Brain pericyte (primary cell): ENCODE measurements at regions not wholly inside any gene's neighbourhood (a gene's known extent, or its start where the extent isn't known, plus 50 kb on each side); places are given as distances from the start of the nearest gene placed in this dataset.
"Not testable (repeated sequence)": the region's sequence is repeated elsewhere in the genome, so short reads cannot be mapped to it uniquely, and the experiment has no call there.

ENCODE experiments used
- DNase-seq: peaks from one replicate; pipeline ENCODE4 v3.0.0-alpha.2; 2012; ENCODE audit warnings: low read depth, low spot score

- not testable (repeated sequence) for DNase-seq
Observed at GRCh38 chr17:13150738-13151137, 132.9 kb upstream of the ELAC2 start.

- no peak for DNase-seq
Observed at GRCh38 chr17:13143001-13143400, 125.2 kb upstream of the ELAC2 start.

DNA sequence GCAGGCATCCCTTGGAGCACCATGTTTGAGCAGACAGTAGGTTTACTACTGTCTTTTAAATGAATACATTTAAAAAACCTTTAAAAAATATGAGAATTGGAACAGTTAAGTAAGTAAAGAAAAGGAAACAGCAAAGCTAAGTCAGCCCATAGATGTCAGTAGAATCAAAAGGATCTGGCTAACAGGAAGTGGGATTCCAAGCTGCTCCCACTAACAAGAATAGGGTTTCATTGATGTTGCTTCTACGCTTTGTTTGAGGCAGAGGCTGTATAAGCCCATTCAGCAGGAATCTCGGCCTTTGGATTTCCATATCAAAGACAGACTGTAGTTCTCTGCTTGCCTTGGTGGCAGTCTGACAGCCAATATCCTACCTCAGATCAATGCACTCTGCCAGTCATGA, 122.9 kb upstream of the ELAC2 start:
- DNase-seq: no peak

DNA sequence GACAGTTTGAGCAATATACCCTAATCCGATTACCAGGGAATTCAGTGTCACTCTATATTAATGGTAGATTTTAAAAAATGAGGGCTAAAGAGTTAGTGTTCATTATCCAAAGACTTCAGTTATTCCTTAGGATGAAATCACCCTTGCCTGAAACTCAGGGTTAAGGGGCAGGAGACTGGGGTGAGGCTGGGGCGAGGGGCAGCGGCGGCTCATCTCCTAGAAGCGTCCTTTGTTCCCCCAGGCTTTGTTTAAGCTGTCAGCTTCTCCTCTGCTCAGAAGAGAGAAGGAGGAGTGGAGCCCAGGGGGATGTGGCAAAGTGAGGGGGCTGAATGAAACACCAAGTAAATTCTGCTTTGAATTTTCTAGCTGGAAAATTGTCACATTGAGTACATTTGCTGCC, 117.7 kb upstream of the ELAC2 start:
- DNase-seq: no peak

DNA sequence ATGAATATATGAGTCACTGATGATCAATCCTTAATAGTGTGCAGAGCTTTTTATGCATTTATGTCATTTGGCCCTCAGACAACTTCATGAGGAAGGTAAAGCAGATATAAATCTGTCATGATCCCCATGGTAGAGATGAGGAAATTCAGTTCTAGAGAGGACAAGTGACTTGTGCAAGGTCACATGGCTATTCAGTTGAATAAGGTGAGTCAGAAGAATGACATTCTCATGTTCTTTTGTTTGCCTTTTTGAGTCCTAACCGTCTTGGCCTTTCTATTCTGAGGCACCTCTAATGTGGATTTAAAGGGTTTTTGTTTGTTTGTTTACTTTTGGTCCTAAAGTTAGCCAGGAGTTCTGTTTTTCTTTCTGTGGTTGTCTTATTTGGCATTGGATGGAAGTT, 116.2 kb upstream of the ELAC2 start:
- no peak for DNase-seq

GRCh38 chr17:13131225-13131624, 113.4 kb upstream of the ELAC2 start:
- DNase-seq: no peak

DNA sequence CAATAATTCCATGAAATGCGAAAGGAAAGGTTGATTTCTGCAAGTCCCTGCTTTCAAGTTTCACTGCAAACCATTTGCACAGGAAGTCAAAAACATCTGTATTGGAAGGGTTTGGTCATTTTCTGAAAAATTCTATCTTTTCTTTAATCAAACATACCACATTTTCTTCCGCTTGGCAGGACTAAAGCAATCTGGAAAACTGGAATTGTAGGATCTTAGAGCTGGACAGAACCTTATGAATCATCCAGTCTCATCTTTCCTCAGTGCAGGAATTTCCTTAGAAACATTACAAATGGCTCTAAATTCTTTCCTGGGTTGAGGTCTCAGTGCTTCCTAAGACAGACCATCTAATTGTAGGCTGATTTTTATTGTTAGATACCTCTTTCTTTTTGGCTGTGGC, 111.5 kb upstream of the ELAC2 start:
- no peak for DNase-seq

- no peak for DNase-seq
Observed at GRCh38 chr17:13128676-13129075, 110.8 kb upstream of the ELAC2 start.

DNA sequence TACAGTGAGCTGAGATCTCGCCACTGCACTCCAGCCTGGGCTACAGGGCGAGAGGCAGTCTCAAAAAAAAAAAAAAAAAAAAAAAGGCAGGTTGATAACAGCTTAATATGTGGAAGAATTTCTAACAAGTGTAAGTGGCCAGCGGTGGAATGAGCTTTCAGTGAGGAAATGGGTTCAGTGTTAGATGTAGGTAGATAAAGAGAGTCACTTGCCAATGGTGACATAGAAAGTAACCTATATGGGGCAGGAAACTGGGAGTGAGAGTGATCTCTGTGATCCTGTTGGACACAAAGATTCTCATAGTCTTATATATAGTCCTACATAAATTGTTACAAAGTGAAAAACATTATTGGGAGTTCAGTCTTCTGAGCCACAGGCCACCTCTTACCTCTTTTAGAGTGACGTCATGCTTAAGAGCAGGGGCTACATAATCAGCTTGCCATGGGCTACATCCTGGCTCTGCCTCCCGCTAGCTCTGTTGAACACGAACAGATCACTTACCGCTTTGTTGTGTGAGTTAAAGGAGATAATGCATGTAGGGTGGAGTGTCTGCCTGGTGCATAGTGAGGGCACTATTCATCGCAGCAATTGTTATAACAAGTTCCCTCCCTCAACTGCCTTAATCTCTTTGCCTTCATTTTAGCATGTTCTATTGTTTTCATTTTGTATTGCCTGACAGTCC, 110.2 kb upstream of the ELAC2 start:
- no peak for DNase-seq

GRCh38 chr17:13120864-13121263, 103.0 kb upstream of the ELAC2 start:
- DNase-seq: no peak

DNA sequence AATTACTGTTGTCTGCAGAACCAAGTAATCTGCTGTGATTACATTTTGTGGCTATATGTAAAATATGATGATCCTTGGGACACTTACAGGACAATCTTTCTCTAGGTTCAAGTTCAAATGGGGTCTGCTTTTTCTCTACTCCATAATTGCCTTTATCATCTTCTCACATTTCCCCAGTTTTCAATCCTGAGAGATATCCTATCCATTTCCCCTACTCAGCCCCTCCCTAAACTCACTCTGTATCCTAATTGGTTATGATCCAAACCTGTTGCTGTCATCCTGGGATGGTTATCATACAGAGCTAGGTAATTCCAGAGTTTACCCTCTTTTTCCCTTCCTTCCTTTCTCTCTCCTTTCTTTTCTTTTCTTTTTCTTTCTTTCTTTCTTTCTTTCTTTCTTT, 100.5 kb upstream of the ELAC2 start:
- DNase-seq: no peak

DNA sequence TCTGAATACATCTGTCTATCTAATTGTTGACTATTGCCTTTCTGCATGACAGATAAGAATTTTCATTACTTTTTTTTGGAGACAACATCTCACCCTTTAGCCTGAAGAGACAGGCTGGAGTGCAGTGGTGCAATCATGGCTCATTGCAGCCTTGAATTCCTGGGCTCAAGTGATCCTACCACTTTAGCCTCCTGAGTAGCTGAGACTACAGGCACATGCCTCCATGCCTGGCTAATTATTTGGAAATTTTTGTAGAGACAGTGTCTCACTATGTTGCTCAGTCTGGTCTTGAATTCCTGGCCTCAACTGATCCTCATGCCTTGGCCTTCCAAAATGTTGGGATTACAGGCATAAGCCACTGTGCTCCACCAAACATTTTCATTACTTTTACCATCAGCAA, 99.8 kb upstream of the ELAC2 start:
- DNase-seq: no peak

GRCh38 chr17:13114601-13115031, 96.8 kb upstream of the ELAC2 start:
- DNase-seq: no peak

GRCh38 chr17:13113821-13114525, 96.1 kb upstream of the ELAC2 start:
- DNase-seq: no peak

DNA sequence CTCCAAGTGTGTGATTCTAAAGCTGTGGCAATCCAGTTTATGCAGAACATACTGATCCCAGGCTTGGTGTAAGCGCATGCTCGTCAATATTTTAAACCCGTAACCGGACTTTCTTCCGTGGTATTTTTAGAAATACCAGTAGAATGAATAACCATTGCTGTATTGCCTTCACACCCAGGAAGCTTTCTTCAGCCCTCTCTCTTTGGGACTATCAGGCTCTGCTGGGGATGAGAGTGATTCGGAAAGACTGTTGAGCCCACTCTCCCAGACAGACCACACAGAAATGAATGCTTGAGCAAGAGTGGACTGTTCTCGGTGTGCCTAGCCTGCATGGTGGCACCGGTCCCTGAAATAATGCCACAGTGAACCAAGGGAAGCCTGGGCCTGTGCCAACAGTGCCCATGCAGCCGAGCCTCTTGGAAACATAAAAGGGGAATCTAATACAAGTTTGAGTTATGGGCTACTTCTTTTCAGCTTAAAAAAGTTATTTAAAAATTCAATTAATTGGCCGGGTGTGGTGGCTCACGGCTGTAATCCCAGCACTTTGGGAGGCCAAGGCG, 89.9 kb upstream of the ELAC2 start:
- DNase-seq: no peak

DNA sequence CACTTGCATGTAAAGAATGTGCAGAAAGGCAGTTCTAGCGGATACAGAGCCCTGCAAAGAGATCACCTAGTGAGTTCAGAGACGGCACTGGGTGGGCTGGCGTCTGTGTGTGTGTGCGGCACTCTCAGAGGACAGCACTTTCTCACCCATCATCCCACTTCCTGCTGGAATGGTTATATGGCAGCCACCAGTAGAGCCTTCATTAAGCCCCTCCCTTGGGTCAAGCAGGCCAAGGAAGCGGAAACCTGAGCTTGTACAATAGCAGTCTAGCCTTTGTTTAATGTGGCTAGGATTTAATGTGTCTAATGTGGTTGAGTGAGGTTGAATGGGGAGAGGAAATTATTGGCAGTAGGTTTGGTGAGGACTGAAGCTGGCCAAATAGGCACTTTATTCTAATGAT, 88.3 kb upstream of the ELAC2 start:
- no peak for DNase-seq

DNA sequence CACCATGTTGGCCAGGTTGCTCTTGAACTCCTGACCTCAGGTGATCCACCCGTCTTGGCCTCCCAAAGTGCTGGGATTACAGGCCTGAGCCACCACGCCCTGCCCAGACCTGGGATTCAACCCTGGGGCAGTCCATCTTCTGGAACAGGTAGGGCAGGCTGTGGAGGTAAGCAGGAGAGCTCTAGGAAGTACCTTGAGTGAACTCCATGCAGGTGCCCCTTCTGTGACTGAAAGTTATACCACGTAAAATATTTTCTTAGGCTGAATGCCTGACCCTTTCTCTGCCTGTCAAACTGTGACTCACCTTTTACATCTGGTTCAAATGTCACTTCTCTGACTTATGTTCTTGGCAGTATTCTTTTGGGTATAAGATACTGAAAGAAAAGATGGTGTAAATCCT, 86.7 kb upstream of the ELAC2 start:
- DNase-seq: no peak

GRCh38 chr17:13102477-13102876, 84.7 kb upstream of the ELAC2 start:
- no peak for DNase-seq

GRCh38 chr17:13099926-13100325, 82.1 kb upstream of the ELAC2 start:
- no peak for DNase-seq

GRCh38 chr17:13099089-13099735, 81.4 kb upstream of the ELAC2 start:
- DNase-seq: no peak

DNA sequence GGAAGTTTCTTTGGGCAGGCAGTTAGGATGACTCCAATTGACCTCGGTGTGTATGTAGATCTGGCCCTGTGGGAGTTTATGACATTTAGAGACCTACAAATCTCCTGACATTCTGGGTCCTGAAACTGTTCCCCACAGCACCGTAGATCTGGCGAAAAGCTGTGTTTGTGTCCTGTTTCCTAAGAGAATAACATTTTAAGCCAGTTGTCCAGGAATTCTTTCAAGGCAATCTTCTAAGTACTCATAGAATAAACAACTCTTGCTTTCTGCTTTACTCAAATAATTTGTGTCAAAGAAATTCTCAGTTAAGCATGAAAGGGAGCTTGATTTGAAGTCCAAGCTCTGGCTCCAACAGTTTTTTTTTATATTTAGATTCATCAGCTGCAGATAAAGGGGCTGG, 78.5 kb upstream of the ELAC2 start:
- no peak for DNase-seq

GRCh38 chr17:13092010-13092409, 74.2 kb upstream of the ELAC2 start:
- not testable (repeated sequence) for DNase-seq

DNA sequence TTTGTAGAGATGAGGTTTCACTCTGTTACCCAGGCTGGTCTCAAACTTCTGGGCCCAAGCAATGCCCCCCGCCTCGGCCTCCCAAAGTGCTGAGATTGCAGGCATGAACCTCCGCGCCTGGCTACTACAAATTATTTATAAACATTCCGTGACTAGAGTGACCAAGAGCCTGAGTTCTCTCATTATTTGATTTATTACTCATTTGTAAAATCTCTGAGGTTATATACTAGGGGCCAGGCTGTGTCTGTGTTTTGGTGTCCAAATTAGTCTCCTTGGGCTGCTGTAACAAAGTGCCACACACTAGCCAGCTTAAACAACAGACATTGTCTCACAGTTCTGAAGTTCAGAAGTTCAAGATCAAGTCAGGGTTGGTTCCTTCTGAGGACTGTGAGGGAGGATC, 70.8 kb upstream of the ELAC2 start:
- no peak for DNase-seq
